GM19043 (cell line): ENCODE measurements at regions not wholly inside any gene's neighbourhood (a gene's known extent, or its start where the extent isn't known, plus 50 kb on each side); places are given as distances from the start of the nearest gene placed in this dataset.
"Not testable (repeated sequence)": the region's sequence is repeated elsewhere in the genome, so short reads cannot be mapped to it uniquely, and the experiment has no call there.

Source experiments
- ATAC-seq: cut with Tn5 transposase; IDR thresholded peaks from one replicate; pipeline ENCODE4 v1.9.1; 2021; ENCODE audit warnings: low read depth; ENCODE audit not compliant: unreplicated experiment

DNA sequence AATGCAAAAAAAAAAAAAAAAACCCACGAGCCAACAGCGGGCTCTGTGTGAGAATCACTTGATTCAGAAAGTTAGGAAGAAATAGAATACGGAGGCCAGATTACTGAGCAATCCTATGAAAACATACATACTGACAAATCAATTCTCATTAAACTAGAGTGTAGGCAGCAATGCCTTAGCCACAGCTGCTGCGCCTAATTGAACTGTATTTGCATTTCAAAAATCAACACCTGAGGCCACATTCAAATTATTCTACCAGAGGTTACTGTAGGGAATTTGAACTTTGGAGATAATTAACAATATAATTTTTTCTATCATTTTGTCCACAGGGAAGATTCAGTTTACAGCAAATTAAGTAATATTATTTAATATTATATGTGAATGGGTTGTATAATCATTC, 138.4 kb upstream of the PLD5 start:
- ATAC-seq: no peak

GRCh38 chr1:242653772-242654171, 129.3 kb upstream of the PLD5 start:
- not testable (repeated sequence) for ATAC-seq

DNA sequence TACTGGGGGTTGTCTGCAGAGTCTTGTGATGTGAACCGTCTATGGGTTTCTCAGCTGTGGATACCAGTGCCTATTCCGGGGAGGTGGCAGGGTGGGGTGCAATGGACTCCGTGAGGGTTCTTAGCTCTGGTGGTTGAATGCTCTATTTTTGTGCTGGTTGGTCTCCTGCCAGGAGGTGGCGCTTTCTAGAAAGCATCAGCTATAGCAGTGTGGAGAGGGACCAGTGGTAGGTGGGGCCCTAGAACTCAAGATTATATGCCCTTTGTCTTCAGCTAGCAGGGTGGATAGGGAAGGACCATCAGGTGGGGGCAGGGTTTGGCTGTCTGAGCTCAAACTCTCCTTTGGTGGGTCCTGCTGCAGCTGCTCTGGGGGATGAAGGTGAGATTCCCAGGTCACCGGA, 127.3 kb upstream of the PLD5 start:
- ATAC-seq: no peak

DNA sequence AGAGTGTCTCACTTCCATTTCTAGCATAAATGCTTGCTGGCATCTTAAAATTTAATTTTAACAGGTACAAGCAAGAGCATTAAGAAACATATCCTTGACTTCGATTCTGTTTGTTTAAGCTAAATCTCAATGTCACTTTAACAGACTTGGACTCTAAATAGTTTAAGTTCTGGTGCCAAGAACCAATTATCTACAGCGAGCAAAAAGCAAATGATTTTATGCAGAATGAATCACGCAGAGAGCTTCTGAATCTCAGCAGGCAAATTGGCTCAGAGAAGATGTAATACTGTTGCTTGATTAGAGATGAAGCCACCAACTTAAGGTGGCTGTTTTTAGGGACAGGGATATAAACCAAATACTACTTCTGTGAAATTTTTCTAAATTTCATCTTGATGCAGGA, 117.0 kb upstream of the PLD5 start:
- ATAC-seq: no peak

GRCh38 chr1:242639104-242639503, 114.6 kb upstream of the PLD5 start:
- ATAC-seq: no peak

GRCh38 chr1:242634732-242635131, 110.2 kb upstream of the PLD5 start:
- no peak for ATAC-seq

DNA sequence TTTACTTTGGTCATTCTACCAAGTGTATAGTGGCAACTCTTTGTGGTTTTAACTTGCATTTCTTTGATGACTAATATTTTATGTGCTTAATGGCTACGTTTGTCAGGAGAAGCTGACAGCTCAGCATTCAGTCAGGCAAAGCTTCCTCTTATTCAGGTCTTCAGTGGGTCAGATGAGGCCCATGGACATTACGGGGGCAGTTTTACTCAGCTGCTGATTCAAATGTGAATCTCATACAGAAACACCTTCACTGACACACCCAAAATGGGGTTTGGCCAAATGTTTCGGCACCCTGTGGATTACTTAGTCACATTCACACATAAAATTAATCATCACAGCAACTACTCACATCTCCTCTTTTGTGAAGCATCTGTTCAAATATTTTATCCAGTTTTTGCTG, 104.9 kb upstream of the PLD5 start:
- ATAC-seq: no peak

- no peak for ATAC-seq
These were observed 99.3 kb upstream of the PLD5 start for GRCh38 chr1:242623756-242624155.

DNA sequence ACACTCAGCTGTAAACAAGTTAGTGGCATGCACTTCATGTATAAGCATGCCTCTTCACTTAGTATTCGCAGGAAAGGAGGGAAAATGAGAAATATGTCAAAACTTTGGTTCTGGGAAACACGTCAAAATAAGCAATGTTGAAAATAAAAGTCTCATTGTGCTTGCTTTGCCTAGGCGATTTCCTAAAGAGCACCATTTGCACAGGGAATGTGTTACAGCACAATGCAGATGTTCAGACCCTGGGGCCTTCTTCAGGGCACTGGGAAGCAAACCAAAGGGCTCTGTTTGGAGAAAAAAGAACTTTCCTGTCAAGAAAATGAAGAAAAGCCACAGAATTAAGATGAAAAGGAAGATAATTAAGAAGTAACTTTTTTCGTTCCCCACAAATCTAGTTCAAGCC, 98.6 kb upstream of the PLD5 start:
- ATAC-seq: no peak

GRCh38 chr1:242613266-242613815, 88.8 kb upstream of the PLD5 start:
- ATAC-seq: no peak

- no peak for ATAC-seq
These were observed 85.7 kb upstream of the PLD5 start for GRCh38 chr1:242610209-242610608.

DNA sequence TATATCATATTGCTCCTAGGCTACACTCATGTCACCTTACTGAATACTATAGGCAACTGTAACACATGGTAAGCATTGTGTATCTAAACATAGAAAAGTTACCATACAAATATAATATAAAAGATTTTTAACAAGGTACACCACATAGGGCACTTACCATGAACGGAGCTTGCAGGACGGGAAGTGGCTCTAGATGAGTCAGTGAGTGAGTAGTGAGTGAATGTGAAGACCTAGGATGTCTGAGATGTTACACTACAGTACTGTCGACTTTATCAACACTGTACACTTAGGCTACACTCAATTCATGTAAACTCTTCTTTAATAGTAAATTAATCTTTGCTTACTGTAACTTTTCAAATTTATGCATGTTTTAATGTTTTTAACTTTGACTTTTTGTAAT, 81.0 kb upstream of the PLD5 start:
- ATAC-seq: no peak

DNA sequence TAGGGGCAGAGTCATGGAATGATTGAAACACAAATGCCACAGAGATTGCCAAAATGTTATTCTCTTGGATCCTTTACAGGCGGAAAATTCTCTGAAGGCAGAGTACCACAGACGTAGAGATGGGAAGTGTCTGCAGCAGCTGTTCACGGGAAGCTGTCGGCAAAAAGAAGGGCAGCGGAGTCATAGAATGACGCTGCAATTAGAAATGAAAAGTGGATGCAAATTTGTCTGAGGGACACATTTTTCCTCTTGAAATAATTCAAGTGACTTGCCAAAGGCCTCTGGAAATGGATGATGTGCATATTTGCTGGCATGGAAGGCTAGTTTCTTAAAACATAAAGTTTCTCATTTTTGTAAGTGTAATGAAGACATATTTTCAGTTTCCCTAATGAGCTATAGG, 77.5 kb upstream of the PLD5 start:
- no peak for ATAC-seq

GRCh38 chr1:242593756-242594155, 69.3 kb upstream of the PLD5 start:
- ATAC-seq: not testable (repeated sequence)

GRCh38 chr1:242586360-242586680, 61.8 kb upstream of the PLD5 start:
- no peak for ATAC-seq

- ATAC-seq: no peak
These were observed 61.3 kb upstream of the PLD5 start for GRCh38 chr1:242585616-242586359.

- ATAC-seq: no peak
These were observed 58.2 kb upstream of the PLD5 start for GRCh38 chr1:242582669-242583068.

- no peak for ATAC-seq
These were observed 55.2 kb upstream of the PLD5 start for GRCh38 chr1:242579528-242580235.
